Ovary (tissue), 7 donors: ENCODE measurements at regions not wholly inside any gene's neighbourhood (a gene's known extent, or its start where the extent isn't known, plus 50 kb on each side); places are given as distances from the start of the nearest gene placed in this dataset.

Experiments
- DNase-seq, 5 donors: peaks; one replicate each; pipeline ENCODE4 v3.0.0-alpha.2; 2019 to 2020
- H3K27ac ChIP-seq, 2 donors: fragments of 200-600 bp; one replicate each; pipeline versions ENCODE4 v1.5.1 to v1.8.0; 2019 to 2022
- H3K27me3 ChIP-seq: fragments of 200-600 bp; one replicate; pipeline ENCODE4 v1.8.0; 2022
- H3K36me3 ChIP-seq: fragments of 200-600 bp; sonication (generic); one replicate; pipeline ENCODE4 v1.5.1; 2019
- H3K4me1 ChIP-seq: one replicate; pipeline ENCODE4 v1.8.1; 2013; ENCODE audit warnings: mild to moderate bottlenecking, moderate library complexity; ENCODE audit not compliant: insufficient read depth
- H3K4me3 ChIP-seq: fragments of 200-600 bp; sonication (generic); one replicate; pipeline ENCODE4 v1.5.1; 2017
- H3K9me3 ChIP-seq, 2 donors: fragments of 200-600 bp in 1 of 2; sonication (generic) in 1 of 2; one replicate each; pipeline versions ENCODE4 v1.5.1 to v1.8.1; 2013 to 2019; ENCODE audit warnings: mild to moderate bottlenecking in 1 of 2, moderate library complexity in 1 of 2
- EP300 ChIP-seq: sonication (generic); formaldehyde crosslinking; IDR thresholded peaks from one replicate; pipeline ENCODE4 v1.6.1; 2017; ENCODE audit warnings: antibody characterized with exemption
- POLR2A ChIP-seq: fragments of 450-650 bp; IDR thresholded peaks from one replicate; pipeline ENCODE4 v1.6.1; 2017; ENCODE audit warnings: antibody characterized with exemption, mild to moderate bottlenecking, moderate library complexity
- WGBS, 3 donors: extraction: QIAGEN DNeasy Blood & Tissue Kit in 1 of 3; methylation state at CpG; one replicate each; pipeline versions ENCODE4 v1.1.5 to v1.1.7; 2013 to 2017; 5-methylcytosine and 5-hydroxymethylcytosine counted together
- intact Hi-C, 4 donors: fragments of 100-400 bp; cut with DNase I; formaldehyde crosslinking; loops; one replicate each; pipeline versions ENCODE4 v1.11.0 to v1.15.1; 2022 to 2023
- TF ChIP-seq, protein P1 (sequence below), 3 donors: fragments of 450-650 bp in 2 of 3; fragments of 200-600 bp in 1 of 3; IDR thresholded peaks; one replicate each; pipeline versions ENCODE4 v1.5.1 to v1.8.0; 2016 to 2022; ENCODE audit warnings: antibody characterized with exemption in 3 of 3, mild to moderate bottlenecking in 1 of 3
- donor health status: DM: no; HTN: no; CAD: no; lungs with moderate emphysema.
- donor health status: DM: no; HTN: no; CAD: no.
- donor health status: Bipolar disorder and iron deficiency.
- donor health status: DM: no; HTN: no; CAD: no.
- donor health status: DM: yes; HTN: yes; CAD: no.

DNA sequence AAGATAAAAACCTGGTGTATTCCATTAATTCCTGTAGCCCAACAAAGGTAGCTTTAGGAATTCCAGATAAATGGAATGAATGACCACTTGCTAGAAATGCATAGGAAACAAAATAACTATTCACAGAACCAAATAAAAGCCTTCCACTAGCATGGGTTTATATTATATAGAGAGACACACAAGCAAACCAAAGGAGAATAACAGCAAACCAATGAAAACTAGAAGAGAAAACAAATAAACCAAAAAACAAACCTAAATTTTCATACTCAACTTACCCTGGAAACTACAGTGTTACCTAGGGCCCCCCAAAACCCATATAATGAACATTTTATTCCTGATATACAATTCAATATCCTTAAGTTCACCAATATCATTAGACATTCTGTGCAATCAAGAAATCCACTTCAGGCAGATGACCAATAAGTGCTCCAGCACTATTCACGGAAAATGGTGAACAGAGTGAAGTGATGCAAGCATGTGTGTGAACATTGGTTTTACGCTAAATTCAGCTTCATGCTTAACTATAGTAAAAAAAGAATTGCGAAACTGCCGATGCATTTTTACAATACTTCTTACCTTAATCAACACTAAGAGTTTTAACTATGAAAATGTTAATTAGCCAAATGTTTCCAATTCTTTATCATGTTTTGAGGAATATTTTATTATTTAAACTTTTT, 1108.4 kb upstream of the TMEM132C start:
- DNase-seq: no peak
- Histone ChIP-seq H3K27me3 (no peaks in the 10 kb centered on the region), H3K27ac (no peak overlapping the region), H3K36me3 (no peaks in the 10 kb centered on the region), H3K4me3 (no peak overlapping the region), H3K4me1 (no peaks in the 10 kb centered on the region), H3K9me3 (no peaks in the 10 kb centered on the region)
- intact Hi-C loops: no loop called here
- 79 to 85% (median 83%) methylated on average over 4 of the region's 4 CpGs for WGBS, 3 donors
- no peak for TF ChIP-seq EP300
- TF ChIP-seq POLR2A: no peak
- TF ChIP-seq, protein P1, sequence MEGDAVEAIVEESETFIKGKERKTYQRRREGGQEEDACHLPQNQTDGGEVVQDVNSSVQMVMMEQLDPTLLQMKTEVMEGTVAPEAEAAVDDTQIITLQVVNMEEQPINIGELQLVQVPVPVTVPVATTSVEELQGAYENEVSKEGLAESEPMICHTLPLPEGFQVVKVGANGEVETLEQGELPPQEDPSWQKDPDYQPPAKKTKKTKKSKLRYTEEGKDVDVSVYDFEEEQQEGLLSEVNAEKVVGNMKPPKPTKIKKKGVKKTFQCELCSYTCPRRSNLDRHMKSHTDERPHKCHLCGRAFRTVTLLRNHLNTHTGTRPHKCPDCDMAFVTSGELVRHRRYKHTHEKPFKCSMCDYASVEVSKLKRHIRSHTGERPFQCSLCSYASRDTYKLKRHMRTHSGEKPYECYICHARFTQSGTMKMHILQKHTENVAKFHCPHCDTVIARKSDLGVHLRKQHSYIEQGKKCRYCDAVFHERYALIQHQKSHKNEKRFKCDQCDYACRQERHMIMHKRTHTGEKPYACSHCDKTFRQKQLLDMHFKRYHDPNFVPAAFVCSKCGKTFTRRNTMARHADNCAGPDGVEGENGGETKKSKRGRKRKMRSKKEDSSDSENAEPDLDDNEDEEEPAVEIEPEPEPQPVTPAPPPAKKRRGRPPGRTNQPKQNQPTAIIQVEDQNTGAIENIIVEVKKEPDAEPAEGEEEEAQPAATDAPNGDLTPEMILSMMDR (IDR thresholded peaks at IDR 0.05): no peak

DNA sequence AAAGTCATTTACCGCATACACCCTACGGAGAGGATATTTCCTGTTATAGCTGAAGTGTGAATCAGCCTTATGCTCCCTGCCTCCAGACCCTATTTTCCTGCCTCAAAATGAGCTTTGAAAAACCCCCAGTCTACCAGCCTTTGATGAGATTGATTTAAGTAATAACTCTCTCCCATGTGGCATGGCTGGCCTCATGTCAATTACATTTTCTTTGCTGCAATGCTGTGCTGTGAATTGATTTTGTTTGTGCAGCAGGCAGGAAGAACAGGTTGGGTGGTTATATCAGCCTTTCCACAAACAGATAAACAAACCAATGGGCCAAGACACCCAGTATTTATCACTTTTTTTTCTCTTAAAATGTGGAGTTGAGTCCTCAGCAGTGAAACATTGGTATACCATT, 1105.5 kb upstream of the TMEM132C start:
- WGBS, 3 donors: 71 to 98% (median 96%) methylated on average over 2 of the region's 2 CpGs
- no peak overlapping the region for H3K27ac ChIP-seq
- H3K27me3 ChIP-seq: no peaks in the 10 kb centered on the region
- no peaks in the 10 kb centered on the region for H3K4me1 ChIP-seq
- H3K4me3 ChIP-seq: no peak overlapping the region
- H3K36me3 ChIP-seq: no peaks in the 10 kb centered on the region
- intact Hi-C loops: no loop called here
- TF ChIP-seq, protein P1 (IDR thresholded peaks at IDR 0.05): no peak
- TF ChIP-seq POLR2A (no peak), EP300 (no peak)
- DNase-seq: no peak
- H3K9me3 ChIP-seq: no peaks in the 10 kb centered on the region

DNA sequence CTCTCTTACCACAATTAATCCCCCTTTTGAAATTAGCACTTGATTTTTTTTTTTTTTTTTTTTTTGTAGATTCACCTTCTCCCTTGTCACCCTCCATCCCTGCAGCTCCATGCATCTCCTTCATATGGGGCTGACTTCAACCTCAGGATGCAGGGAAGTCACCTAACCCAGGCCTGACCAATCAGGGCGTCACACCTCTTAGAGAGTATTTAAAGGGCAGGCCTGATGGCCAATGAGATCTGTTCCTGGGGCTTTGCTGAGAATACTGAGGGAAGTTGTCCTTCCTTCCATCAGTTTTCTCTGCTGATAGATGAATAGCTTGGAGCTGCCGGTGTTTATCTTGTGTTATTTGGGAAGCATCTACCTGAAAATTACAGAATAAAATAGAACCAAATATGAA, 1104.7 kb upstream of the TMEM132C start:
- Histone ChIP-seq H3K27ac (no peak overlapping the region), H3K4me3 (no peak overlapping the region), H3K4me1 (no peaks in the 10 kb centered on the region), H3K9me3 (no peaks in the 10 kb centered on the region), H3K36me3 (no peaks in the 10 kb centered on the region), H3K27me3 (no peaks in the 10 kb centered on the region)
- WGBS, 3 donors: 90 to 94% (median 92%) methylated on average over 2 of the region's 2 CpGs
- intact Hi-C loops: no loop called here
- TF ChIP-seq, protein P1 (IDR thresholded peaks at IDR 0.05): no peak
- TF ChIP-seq POLR2A: no peak
- no peak for TF ChIP-seq EP300
- DNase-seq: no peak

DNA sequence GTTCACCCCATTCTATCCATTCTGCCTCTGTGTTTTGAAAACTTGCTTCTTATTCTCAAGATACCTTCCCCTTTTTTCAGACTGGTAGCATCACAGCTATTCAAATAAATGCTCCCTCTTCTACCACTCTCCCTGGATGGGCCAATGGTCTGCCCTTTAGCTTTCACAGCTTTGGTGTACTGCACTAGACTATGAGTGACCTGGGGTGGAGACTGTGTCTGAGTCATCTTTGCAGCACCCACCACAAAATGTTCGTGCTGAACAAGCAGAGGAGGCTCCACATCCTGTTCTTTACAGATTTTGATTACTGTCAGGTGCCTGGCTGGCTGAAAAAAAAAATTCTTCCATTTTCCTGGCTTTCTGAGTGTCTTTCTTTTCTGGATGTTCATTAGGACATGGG, 1104.1 kb upstream of the TMEM132C start:
- H3K27ac ChIP-seq: no peak overlapping the region
- no peak for DNase-seq
- H3K36me3 ChIP-seq: no peaks in the 10 kb centered on the region
- no peaks in the 10 kb centered on the region for H3K27me3 ChIP-seq
- H3K9me3 ChIP-seq: no peaks in the 10 kb centered on the region
- no peak overlapping the region for H3K4me3 ChIP-seq
- WGBS, 3 donors: 3 to 14% (median 6%) methylated on average over 1 of the region's 1 CpG
- intact Hi-C loops: no loop called here
- TF ChIP-seq EP300 (no peak), POLR2A (no peak)
- TF ChIP-seq, protein P1 (IDR thresholded peaks at IDR 0.05): no peak
- H3K4me1 ChIP-seq: no peaks in the 10 kb centered on the region
